Non-pigmented ciliary epithelial cell (primary cell): ENCODE measurements at regions not wholly inside any gene's neighbourhood (a gene's known extent, or its start where the extent isn't known, plus 50 kb on each side); places are given as distances from the start of the nearest gene placed in this dataset.
A peak's percentile ranks its signal among the peaks of the same experiment; 100 is the strongest.
"Not testable (repeated sequence)": the region's sequence is repeated elsewhere in the genome, so short reads cannot be mapped to it uniquely, and the experiment has no call there.

Source experiments
- DNase-seq: peaks from one replicate; pipeline ENCODE4 v3.0.0-alpha.2; 2010; ENCODE audit warnings: low read depth

DNA sequence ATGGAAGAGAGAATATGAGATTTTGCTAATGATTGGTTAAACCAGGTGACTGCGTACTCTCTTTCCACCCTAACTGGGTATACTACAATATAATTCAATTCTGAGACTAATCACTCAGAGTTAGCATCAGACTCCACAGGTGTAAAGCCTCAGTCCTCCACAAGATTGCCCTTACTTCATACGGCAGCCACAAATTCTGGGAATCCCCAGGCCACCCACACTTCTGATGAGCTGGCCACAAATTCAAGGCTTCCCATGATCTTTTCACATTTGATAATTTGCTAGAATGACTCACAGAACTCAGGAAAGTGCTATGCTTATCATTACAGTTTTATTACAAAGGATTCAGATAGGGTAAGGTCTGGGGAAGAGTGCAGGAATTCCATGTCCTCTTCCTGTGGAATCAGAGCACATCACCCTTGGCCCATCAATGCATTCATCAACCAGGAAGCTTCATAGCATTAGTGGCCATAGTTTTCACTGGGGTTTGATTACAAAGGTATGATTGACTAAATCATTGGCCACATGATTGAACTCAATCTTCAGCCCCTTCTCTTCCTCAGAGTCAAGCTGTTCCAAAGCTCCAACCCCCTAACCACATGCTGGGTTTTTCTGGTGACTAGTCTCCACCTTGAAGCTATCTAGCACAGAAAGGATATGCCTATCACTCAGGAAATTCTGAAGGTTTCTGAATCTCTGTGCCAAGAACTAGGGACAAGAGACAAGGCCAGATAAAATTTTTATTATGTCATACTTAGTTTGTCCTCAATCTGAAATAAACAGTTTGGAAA is 131.7 kb downstream of the HHIPL2 start:
- peak; percentile 2 for DNase-seq

DNA sequence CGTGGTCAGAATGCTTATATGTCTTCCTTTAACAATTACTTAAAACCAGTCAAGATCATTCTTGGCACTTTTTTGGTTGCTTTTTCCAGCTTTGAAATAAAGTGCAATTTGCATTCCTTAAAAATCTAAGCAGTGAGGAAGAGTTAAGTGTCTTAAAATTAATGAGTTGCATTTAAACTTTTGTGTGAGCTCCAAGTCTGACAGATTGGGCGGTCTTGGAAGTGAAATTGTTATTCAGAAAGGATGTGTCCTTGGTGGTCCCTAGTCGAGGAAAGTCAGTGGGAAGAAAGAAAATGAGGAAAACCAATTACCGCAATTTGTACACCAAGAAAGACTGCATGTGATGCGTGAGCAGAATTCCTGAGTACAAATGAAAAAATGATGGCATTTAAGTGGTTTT is 132.5 kb downstream of the HHIPL2 start:
- no peak for DNase-seq

DNA sequence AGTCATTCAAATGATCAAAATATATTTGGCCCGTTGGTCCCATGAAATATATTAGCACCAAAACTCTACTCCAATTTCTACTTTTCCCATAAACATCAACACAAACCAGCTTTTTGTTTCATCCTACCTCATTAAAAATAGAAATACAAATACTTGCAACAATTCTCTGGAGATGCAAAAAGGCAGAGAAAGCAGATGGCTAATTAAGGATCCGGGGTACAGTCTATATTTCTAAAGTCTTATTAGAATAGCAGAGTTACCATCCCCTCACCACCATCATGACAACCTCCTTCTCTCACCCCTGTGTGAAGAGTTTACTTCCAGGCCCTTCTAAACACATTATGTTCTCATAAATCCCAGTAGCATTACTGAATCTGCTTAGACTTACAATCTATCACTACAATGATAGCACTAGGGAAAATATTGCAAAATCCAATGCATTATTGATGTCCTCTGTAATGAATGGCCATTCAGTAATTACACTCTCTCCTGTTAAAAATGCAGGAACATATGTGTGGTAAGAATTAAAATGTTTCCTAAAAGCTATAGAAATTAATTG is 133.8 kb downstream of the HHIPL2 start:
- DNase-seq = no peak

- DNase-seq = no peak
These were observed 134.5 kb downstream of the HHIPL2 start for GRCh38 chr1:222413436-222413835.

GRCh38 chr1:222404710-222405109 is 143.2 kb downstream of the HHIPL2 start:
- no peak for DNase-seq

DNA sequence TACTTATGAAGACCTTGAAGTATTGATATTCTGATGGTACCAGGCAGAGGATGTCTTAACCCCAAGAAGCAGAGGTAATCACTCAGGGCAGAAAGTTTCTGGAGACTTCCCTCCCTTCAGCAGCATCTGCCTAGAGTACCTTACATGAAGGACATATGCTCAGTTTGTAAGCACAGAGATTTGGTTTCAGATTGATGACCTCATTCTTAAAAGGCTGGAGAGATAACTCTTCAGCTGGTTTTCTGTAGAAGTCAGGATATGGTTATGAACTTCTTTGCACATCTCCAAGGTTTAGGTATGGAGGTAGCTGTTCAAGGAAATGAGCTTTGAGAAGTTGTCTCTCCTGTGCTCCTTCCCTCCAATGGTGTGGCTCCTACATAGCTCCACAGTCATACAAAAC is 148.7 kb downstream of the HHIPL2 start:
- DNase-seq = no peak

GRCh38 chr1:222394224-222394623 is 153.7 kb downstream of the HHIPL2 start:
- DNase-seq = no peak

GRCh38 chr1:222392556-222392955 is 155.3 kb downstream of the HHIPL2 start:
- no peak for DNase-seq

DNA sequence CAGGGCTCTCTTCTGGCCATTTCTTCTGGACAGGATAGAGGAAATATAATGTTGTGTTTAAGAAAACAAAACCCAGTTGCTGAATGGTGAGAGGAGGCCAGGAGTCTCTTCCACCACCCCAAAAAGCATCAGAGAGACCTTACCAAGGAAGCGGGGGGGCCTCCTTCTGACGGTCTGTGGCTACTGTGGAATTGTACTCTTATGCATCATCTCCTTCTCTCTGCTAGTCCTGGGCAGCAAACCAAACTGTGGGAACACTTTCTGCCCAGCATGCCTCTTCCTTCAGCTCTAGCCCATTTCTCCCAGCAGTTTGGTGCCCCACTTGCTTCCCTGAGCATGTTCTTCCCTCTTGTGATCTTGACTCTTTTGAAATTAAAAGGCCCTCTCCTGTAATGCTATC is 157.7 kb downstream of the HHIPL2 start:
- no peak for DNase-seq

- no peak for DNase-seq
These were observed 160.7 kb downstream of the HHIPL2 start for GRCh38 chr1:222387007-222387814.

GRCh38 chr1:222385955-222386354 is 161.9 kb downstream of the HHIPL2 start:
- no peak for DNase-seq

DNA sequence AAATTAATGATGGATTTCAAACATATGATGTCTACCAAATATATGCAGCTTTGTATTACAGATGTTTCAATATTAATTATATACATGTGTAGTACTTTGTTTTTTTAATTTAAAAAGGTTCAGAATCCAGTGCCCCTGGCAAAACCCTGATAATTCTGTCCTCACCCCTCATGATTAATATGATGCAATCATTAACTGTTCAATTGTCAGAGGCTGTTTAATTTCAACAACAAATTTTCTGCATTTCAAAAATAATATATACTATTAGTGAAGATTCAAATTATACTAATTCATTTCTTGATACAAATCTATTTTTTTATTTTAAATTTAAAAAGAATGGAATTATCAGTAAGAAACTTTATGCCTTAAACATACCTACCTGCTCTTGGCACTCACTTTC is 162.6 kb downstream of the HHIPL2 start:
- no peak for DNase-seq

DNA sequence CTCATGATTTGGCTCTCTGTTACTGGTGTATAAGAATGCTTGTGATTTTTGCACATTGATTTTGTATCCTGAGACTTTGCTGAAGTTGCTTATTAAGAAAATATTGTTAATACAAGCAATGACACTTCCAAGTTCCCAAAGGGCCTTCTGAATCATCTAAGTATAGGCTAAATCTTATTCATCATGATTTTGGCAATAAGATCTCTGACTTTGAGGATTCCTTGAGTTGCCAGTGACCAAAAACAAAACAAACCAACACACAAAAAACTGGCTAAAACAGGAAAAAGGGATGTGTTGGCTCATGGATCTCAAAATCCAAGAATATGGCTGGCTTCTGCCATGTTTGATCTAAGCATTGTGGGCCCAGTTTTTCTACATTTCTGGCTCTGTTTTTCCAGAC is 163.4 kb downstream of the HHIPL2 start:
- DNase-seq = no peak

DNA sequence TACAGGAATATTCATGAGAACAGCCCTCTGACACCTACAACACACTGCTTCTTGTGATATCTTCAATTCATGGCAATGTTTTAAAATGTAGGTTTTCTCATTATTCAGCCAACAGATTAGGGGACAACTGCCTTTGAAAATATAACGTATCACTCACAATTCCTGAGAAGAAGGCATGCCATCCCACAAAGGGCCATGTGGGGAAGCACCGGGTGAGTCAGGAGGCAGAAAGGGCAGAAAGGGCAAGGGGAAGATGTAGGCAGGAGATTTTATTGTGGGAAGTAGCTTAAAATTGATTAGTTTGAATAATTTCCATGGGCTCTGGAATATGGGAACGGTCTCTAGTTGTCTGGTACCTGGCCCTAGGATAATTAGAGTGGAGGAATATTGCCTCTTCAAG is 165.7 kb downstream of the HHIPL2 start:
- no peak for DNase-seq

DNA sequence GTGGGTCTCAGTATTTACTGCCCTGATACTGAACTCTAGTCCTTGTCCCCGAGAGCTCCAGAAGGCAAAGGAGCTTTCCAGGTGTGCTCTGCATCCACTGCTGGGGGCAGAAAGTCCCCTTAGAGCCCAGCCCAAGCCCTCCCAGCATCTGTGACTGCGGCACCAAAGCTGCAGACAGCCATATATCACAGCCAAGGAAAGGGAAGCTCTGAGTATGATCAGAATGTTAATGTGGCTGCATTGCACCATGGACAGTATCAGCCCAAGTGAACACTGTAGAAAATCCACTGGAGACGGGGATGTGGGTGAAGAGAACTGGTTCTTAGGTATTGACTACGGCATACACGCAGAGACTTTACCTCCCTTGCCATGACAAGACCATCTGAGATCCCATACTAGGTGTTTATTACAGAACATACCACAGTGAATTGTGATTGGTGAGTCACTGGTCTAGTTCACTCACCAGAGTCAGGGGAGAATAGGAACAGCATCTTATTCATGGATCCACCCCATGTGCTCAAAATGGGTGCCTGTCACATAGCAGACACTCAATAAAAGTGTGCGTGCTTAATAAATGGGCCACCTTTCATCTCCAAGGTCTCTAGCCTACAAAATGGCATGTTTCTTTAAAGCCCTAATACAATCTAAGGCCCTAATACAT is 170.3 kb downstream of the HHIPL2 start:
- DNase-seq = no peak

GRCh38 chr1:222376791-222377190 is 171.1 kb downstream of the HHIPL2 start:
- not testable (repeated sequence) for DNase-seq

DNA sequence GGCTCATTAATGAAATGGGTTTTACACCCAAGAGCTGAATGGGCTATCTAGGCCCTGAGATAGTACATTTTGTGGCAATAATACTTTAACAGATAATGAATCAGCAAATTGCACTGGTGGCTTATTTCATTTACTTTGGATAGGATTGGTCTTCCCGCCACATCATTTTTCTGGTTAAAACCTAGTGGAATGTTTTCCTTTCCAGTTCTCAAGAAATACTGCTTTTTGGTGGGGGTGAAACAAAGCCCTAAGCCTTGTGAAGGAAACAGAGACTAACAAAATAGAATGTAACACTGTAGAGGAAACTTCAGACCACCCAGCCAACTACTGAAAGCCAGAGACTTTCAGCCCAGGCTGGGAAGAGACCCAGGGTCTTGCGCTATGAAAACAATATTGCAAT is 172.2 kb downstream of the HHIPL2 start:
- DNase-seq = no peak

DNA sequence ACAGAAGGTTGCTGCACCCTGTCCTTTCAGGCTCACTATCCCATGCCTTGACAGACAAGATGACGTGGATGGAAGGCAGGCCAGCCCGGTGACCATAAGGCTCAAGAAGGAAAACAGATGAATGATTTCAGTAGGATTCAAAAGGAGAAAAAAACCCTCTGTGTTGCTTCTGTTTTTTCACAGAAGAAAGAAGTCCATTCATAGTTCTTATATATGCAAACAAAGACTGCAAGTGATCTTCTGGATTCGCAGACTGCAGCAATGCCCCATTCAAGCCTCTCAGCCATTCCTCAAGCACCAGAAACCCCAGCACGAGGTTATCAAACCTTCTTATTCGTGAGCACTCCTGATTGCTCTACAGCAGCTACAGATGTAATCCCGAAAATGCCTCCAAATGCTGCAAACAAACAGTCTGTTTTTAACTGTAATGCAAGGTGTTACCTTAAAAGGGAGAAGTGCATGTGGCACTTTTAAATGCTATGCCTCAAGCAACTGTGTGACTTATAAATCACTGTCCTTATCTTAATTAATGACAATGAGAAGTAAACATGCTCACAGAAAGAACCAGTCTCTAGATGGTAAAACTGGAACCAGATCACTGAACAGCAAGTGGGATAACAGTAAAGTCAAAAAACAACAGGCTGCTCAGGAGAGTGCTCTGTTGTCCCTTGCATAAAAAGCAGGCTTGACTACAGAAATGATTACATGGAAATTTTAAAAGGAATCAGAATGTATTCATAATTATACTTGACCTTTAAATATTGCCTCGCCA is 173.9 kb downstream of the HHIPL2 start:
- no peak for DNase-seq

DNA sequence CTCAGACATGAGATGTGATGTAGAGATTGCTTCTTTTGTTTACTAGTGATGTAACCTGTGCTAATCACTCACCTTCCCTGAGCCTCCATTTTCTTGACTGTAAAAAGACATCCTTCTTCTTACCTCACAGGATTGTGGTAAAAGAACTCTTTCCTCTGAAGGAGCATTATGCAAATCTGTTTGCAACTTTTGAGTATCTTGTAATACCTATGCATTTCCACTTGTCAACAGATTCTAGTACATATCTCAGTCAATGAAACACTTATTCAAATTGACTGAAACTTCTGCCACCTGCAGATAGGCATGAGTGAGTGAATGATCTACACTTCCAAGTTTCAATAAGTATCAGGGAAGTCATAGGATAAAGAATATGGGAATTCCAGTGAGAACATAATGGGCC is 174.7 kb downstream of the HHIPL2 start:
- no peak for DNase-seq

GRCh38 chr1:222372221-222372620 is 175.7 kb downstream of the HHIPL2 start:
- DNase-seq = no peak

GRCh38 chr1:222370913-222371675 is 176.8 kb downstream of the HHIPL2 start:
- peak; percentile 96 for DNase-seq
